ENCODE measurements at regions not wholly inside any gene's neighbourhood (a gene's known extent, or its start where the extent isn't known, plus 50 kb on each side); places are given as distances from the start of the nearest gene placed in this dataset.

- no peak for TF ChIP-seq CTCF (IDR thresholded peaks at IDR 0.05; ENCODE audit: insufficient read depth, low read length)
- TF ChIP-seq POLR2AphosphoS5 (IDR thresholded peaks at IDR 0.05; ENCODE audit: low read depth), result no peak
These were observed 84.7 kb upstream of the LRATD1 start for GRCh38 chr2:14547830-14548229.
